HUES48 (cell line): ENCODE measurements at regions not wholly inside any gene's neighbourhood (a gene's known extent, or its start where the extent isn't known, plus 50 kb on each side); places are given as distances from the start of the nearest gene placed in this dataset.

Experiments used
- H3K27ac ChIP-seq: one replicate; pipeline ENCODE4 v1.7.0; 2013; ENCODE audit warnings: low read depth, low read length, inconsistent platforms
- H3K27me3 ChIP-seq: 2 replicates; pipeline ENCODE4 v1.6.1; 2013; ENCODE audit warnings: mild to moderate bottlenecking, low read length; ENCODE audit not compliant: control insufficient read depth, insufficient read depth
- H3K36me3 ChIP-seq: 2 replicates; pipeline ENCODE4 v1.6.1; 2013; ENCODE audit warnings: low read length; ENCODE audit not compliant: control insufficient read depth, insufficient read depth
- H3K4me1 ChIP-seq: 2 replicates; pipeline ENCODE4 v1.6.1; 2013; ENCODE audit warnings: mild to moderate bottlenecking, low read length; ENCODE audit not compliant: control insufficient read depth, insufficient read depth
- H3K4me3 ChIP-seq: 2 replicates; pipeline ENCODE4 v1.5.1; 2013; ENCODE audit warnings: mild to moderate bottlenecking, low read depth, low read length
- H3K9ac ChIP-seq: 2 replicates; pipeline ENCODE4 v1.6.1; 2013; ENCODE audit warnings: mild to moderate bottlenecking, low read depth, low read length, moderate library complexity
- H3K9me3 ChIP-seq: 2 replicates; pipeline ENCODE4 v1.6.1; 2013; ENCODE audit warnings: low read length; ENCODE audit not compliant: control insufficient read depth, insufficient read depth

GRCh38 chr5:105453216-105453807 is 1890.7 kb upstream of the NUDT12 start:
- H3K36me3 ChIP-seq = no peaks in the 10 kb centered on the region
- H3K9ac ChIP-seq = no peak overlapping the region
- H3K27ac ChIP-seq = no peak overlapping the region
- H3K4me3 ChIP-seq = no peak overlapping the region
- H3K4me1 ChIP-seq = no peaks in the 10 kb centered on the region
- no peaks in the 10 kb centered on the region for H3K27me3 ChIP-seq
- no peaks in the 10 kb centered on the region; the same call in 1 of the 2 replicates for H3K9me3 ChIP-seq

GRCh38 chr5:105448271-105448670 is 1885.7 kb upstream of the NUDT12 start:
- Histone ChIP-seq H3K9me3 (no peaks in the 10 kb centered on the region; the same call in 1 of the 2 replicates), H3K9ac (no peak overlapping the region), H3K4me1 (no peaks in the 10 kb centered on the region), H3K27ac (no peak overlapping the region), H3K27me3 (no peaks in the 10 kb centered on the region), H3K4me3 (no peak overlapping the region), H3K36me3 (no peaks in the 10 kb centered on the region)

- Histone ChIP-seq H3K27ac (no peak overlapping the region), H3K4me3 (no peak overlapping the region), H3K9me3 (no peaks in the 10 kb centered on the region), H3K4me1 (no peaks in the 10 kb centered on the region), H3K27me3 (no peaks in the 10 kb centered on the region), H3K36me3 (no peaks in the 10 kb centered on the region), H3K9ac (no peak overlapping the region)
Observed at GRCh38 chr5:105430516-105430915, 1867.9 kb upstream of the NUDT12 start.

GRCh38 chr5:105428451-105429380 is 1866.1 kb upstream of the NUDT12 start:
- no peaks in the 10 kb centered on the region for H3K27me3 ChIP-seq
- no peaks in the 10 kb centered on the region for H3K36me3 ChIP-seq
- no peak overlapping the region for H3K9ac ChIP-seq

GRCh38 chr5:105414067-105414466 is 1851.5 kb upstream of the NUDT12 start:
- Histone ChIP-seq H3K27ac (no peak overlapping the region), H3K9ac (no peak overlapping the region), H3K4me3 (no peak overlapping the region), H3K27me3 (no peaks in the 10 kb centered on the region), H3K4me1 (no peaks in the 10 kb centered on the region), H3K36me3 (no peaks in the 10 kb centered on the region), H3K9me3 (peaks cover 7% of the 10 kb centered on the region)

More at GRCh38 chr5:105428451-105429380, 1866.1 kb upstream of the NUDT12 start:
- H3K9me3 ChIP-seq = no peaks in the 10 kb centered on the region
- no peaks in the 10 kb centered on the region for H3K4me1 ChIP-seq
- no peak overlapping the region for H3K4me3 ChIP-seq
- no peak overlapping the region for H3K27ac ChIP-seq

GRCh38 chr5:105413406-105413990 is 1850.9 kb upstream of the NUDT12 start:
- Histone ChIP-seq H3K9ac (no peak overlapping the region), H3K4me3 (no peak overlapping the region), H3K9me3 (peaks cover 1% of the 10 kb centered on the region), H3K27ac (no peak overlapping the region), H3K27me3 (no peaks in the 10 kb centered on the region), H3K4me1 (no peaks in the 10 kb centered on the region), H3K36me3 (no peaks in the 10 kb centered on the region)

GRCh38 chr5:105409695-105410094 is 1847.1 kb upstream of the NUDT12 start:
- H3K27ac ChIP-seq = no peak overlapping the region
- no peak overlapping the region for H3K4me3 ChIP-seq
- H3K9ac ChIP-seq = no peak overlapping the region
- H3K36me3 ChIP-seq = no peaks in the 10 kb centered on the region
- H3K4me1 ChIP-seq = peaks cover 11% of the 10 kb centered on the region; the same call in 1 of the 2 replicates
- H3K9me3 ChIP-seq = no peaks in the 10 kb centered on the region; the same call in 1 of the 2 replicates
- no peaks in the 10 kb centered on the region for H3K27me3 ChIP-seq

GRCh38 chr5:105407200-105407599 is 1844.6 kb upstream of the NUDT12 start:
- no peak overlapping the region for H3K9ac ChIP-seq
- H3K27me3 ChIP-seq = no peaks in the 10 kb centered on the region
- H3K36me3 ChIP-seq = no peaks in the 10 kb centered on the region

GRCh38 chr5:105397749-105398148 is 1835.2 kb upstream of the NUDT12 start:
- no peak overlapping the region for H3K27ac ChIP-seq
- H3K4me3 ChIP-seq = no peak overlapping the region
- H3K36me3 ChIP-seq = no peaks in the 10 kb centered on the region
- no peak overlapping the region for H3K9ac ChIP-seq
- H3K27me3 ChIP-seq = no peaks in the 10 kb centered on the region
- H3K9me3 ChIP-seq = no peaks in the 10 kb centered on the region
- H3K4me1 ChIP-seq = peaks cover 5% of the 10 kb centered on the region; the same call in 1 of the 2 replicates

More at GRCh38 chr5:105407200-105407599, 1844.6 kb upstream of the NUDT12 start:
- Histone ChIP-seq H3K9me3 (no peaks in the 10 kb centered on the region), H3K4me3 (no peak overlapping the region), H3K4me1 (peaks cover 11% of the 10 kb centered on the region; the same call in 1 of the 2 replicates), H3K27ac (no peak overlapping the region)

- Histone ChIP-seq H3K27ac (no peak overlapping the region), H3K36me3 (no peaks in the 10 kb centered on the region), H3K9ac (no peak overlapping the region), H3K9me3 (no peaks in the 10 kb centered on the region), H3K4me1 (no peaks in the 10 kb centered on the region), H3K27me3 (no peaks in the 10 kb centered on the region), H3K4me3 (no peak overlapping the region)
Observed at GRCh38 chr5:105392710-105393149, 1830.1 kb upstream of the NUDT12 start.
